ENCODE measurements at regions not wholly inside any gene's neighbourhood (a gene's known extent, or its start where the extent isn't known, plus 50 kb on each side); places are given as distances from the start of the nearest gene placed in this dataset.

- TF ChIP-seq RXRA (IDR thresholded peaks at IDR 0.05; ENCODE audit: insufficient read depth, low read depth, low read length) = no peak
- TF ChIP-seq CTCF (IDR thresholded peaks at IDR 0.05; ENCODE audit: control extremely low read depth in 1 of 3, insufficient read depth in 1 of 3, low read depth in 1 of 3, low read length in 3 of 3) = no peak
- no peak for TF ChIP-seq POLR2AphosphoS5 (IDR thresholded peaks at IDR 0.05; ENCODE audit: low read depth, low read length)
- TF ChIP-seq POLR2A (IDR thresholded peaks at IDR 0.05; ENCODE audit: control extremely low read depth in 1 of 2, low read depth in 2 of 2, low read length in 2 of 2) = no peak
- TF ChIP-seq EZH2 (IDR thresholded peaks at IDR 0.05; ENCODE audit: low read depth, low read length, severe bottlenecking) = no peak
- no peak for TF ChIP-seq ATF3 (IDR thresholded peaks at IDR 0.05; ENCODE audit: insufficient read depth, low read depth, low read length)
- TF ChIP-seq EP300 (IDR thresholded peaks at IDR 0.05; ENCODE audit: borderline replicate concordance in 1 of 2, low read depth in 2 of 2, low read length in 2 of 2) = no peak
- no peak for TF ChIP-seq TAF1 (IDR thresholded peaks at IDR 0.05; ENCODE audit: low read depth, low read length)
- no peak for TF ChIP-seq KDM1A (IDR thresholded peaks at IDR 0.05; ENCODE audit: borderline replicate concordance, low read length)
Observed at GRCh38 chr9:96050861-96051155, 175.3 kb downstream of the ERCC6L2 start.
